GM04504 (cell line): ENCODE measurements at regions not wholly inside any gene's neighbourhood (a gene's known extent, or its start where the extent isn't known, plus 50 kb on each side); places are given as distances from the start of the nearest gene placed in this dataset.
"Not testable (repeated sequence)": the region's sequence is repeated elsewhere in the genome, so short reads cannot be mapped to it uniquely, and the experiment has no call there.

Experiments used
- DNase-seq: peaks from one replicate; pipeline ENCODE4 v3.0.0-alpha.2; 2012; ENCODE audit warnings: low read depth

- DNase-seq = no peak
Measured at GRCh38 chr9:29228558-29228957, 1655.3 kb upstream of the C9orf72 start.

- no peak for DNase-seq
Measured at GRCh38 chr9:29230931-29231330, 1657.7 kb upstream of the C9orf72 start.

- DNase-seq = no peak
Measured at GRCh38 chr9:29233193-29233592, 1659.9 kb upstream of the C9orf72 start.

- DNase-seq = no peak
Measured at GRCh38 chr9:29241320-29241719, 1668.0 kb upstream of the C9orf72 start.

- DNase-seq = no peak
Measured at GRCh38 chr9:29245351-29245750, 1672.1 kb upstream of the C9orf72 start.

GRCh38 chr9:29270400-29270799, 1697.1 kb upstream of the C9orf72 start:
- DNase-seq = not testable (repeated sequence)

GRCh38 chr9:29282121-29282520, 1708.8 kb upstream of the C9orf72 start:
- DNase-seq = no peak

GRCh38 chr9:29285818-29286217, 1712.5 kb upstream of the C9orf72 start:
- DNase-seq = no peak

- DNase-seq = no peak
Measured at GRCh38 chr9:29289365-29289764, 1716.1 kb upstream of the C9orf72 start.

GRCh38 chr9:29290516-29290915, 1717.2 kb upstream of the C9orf72 start:
- DNase-seq = no peak

GRCh38 chr9:29297592-29297991, 1724.3 kb upstream of the C9orf72 start:
- no peak for DNase-seq

GRCh38 chr9:29311221-29311620, 1737.9 kb upstream of the C9orf72 start:
- no peak for DNase-seq

- DNase-seq = no peak
Measured at GRCh38 chr9:29312327-29312726, 1739.0 kb upstream of the C9orf72 start.

- DNase-seq = no peak
Measured at GRCh38 chr9:29319736-29320513, 1746.6 kb upstream of the C9orf72 start.

- DNase-seq = no peak
Measured at GRCh38 chr9:29322240-29322639, 1749.0 kb upstream of the C9orf72 start.

GRCh38 chr9:29325894-29326293, 1752.6 kb upstream of the C9orf72 start:
- no peak for DNase-seq

GRCh38 chr9:29332789-29333188, 1759.5 kb upstream of the C9orf72 start:
- DNase-seq = no peak

- DNase-seq = no peak
Measured at GRCh38 chr9:29336281-29336680, 1763.0 kb upstream of the C9orf72 start.

GRCh38 chr9:29339387-29339786, 1766.1 kb upstream of the C9orf72 start:
- no peak for DNase-seq

GRCh38 chr9:29348999-29349398, 1775.7 kb upstream of the C9orf72 start:
- no peak for DNase-seq

- DNase-seq = no peak
Measured at GRCh38 chr9:29389421-29389820, 1816.1 kb upstream of the C9orf72 start.

- DNase-seq = no peak
Measured at GRCh38 chr9:29390859-29391258, 1817.6 kb upstream of the C9orf72 start.

GRCh38 chr9:29393064-29393463, 1819.8 kb upstream of the C9orf72 start:
- DNase-seq = no peak

- DNase-seq = no peak
Measured at GRCh38 chr9:29394855-29395254, 1821.6 kb upstream of the C9orf72 start.
